Caco-2 (cell line): ENCODE measurements at regions not wholly inside any gene's neighbourhood (a gene's known extent, or its start where the extent isn't known, plus 50 kb on each side); places are given as distances from the start of the nearest gene placed in this dataset.

Experiments
- BruUV-seq: library from RNA; stranded (reverse); fragments of 400-500 nt; replicated peaks from 2 replicates; lab custom pipeline; 2021; lab: Mats Ljungman, UMichigan
- CTCF ChIA-PET: fragments of 300-600 bp; sonication (Branson Sonifier 250); formaldehyde crosslinking; loops from one replicate; lab custom pipeline; 2022; ENCODE audit warnings: antibody characterized with exemption; lab: Charles Lee
- POLR2A ChIA-PET: fragments of 300-600 bp; sonication (Branson Sonifier 250); formaldehyde crosslinking; loops from one replicate; lab custom pipeline; 2022; ENCODE audit warnings: antibody characterized with exemption; lab: Charles Lee
- DNase-seq, 2 experiments: peaks; one replicate each; pipeline versions ENCODE4 v3.0.0 to v3.0.0-alpha.2; 2020 to 2022
- H3K27me3 ChIP-seq: replicated peaks from 2 replicates; pipeline ENCODE4 v1.6.0; 2011; ENCODE audit warnings: low read length; ENCODE audit not compliant: control insufficient read depth, insufficient read depth
- H3K36me3 ChIP-seq: 2 replicates; pipeline ENCODE4 v1.5.1; 2011; ENCODE audit warnings: low read length; ENCODE audit not compliant: control insufficient read depth, insufficient read depth
- H3K4me1 ChIP-seq: fragments of 250-450 bp; sonication (Bioruptor Pico); 2 replicates; pipeline ENCODE4 v1.5.1; 2020; ENCODE audit warnings: mild to moderate bottlenecking
- H3K4me3 ChIP-seq: 2 replicates; pipeline ENCODE4 v1.5.1; 2011; ENCODE audit warnings: low read depth, mild to moderate bottlenecking, control low read depth, low read length
- H3K9me3 ChIP-seq: fragments of 250-450 bp; sonication (Bioruptor Pico); 2 replicates; pipeline ENCODE4 v1.5.1; 2020; ENCODE audit warnings: mild to moderate bottlenecking, moderate library complexity
- H3K27ac Mint-ChIP-seq: one replicate; pipeline ENCODE4 v1.8.0; 2022; ENCODE audit warnings: mixed read lengths; ENCODE audit not compliant: unreplicated experiment
- H3K27me3 Mint-ChIP-seq: one replicate; pipeline ENCODE4 v1.8.0; 2022; ENCODE audit warnings: mixed read lengths; ENCODE audit not compliant: insufficient read depth, unreplicated experiment
- H3K36me3 Mint-ChIP-seq: one replicate; pipeline ENCODE4 v1.8.0; 2022; ENCODE audit warnings: mild to moderate bottlenecking, mixed read lengths; ENCODE audit not compliant: insufficient read depth, unreplicated experiment
- H3K4me1 Mint-ChIP-seq: one replicate; pipeline ENCODE4 v1.8.0; 2022; ENCODE audit warnings: low read depth, mixed read lengths; ENCODE audit not compliant: unreplicated experiment
- H3K4me3 Mint-ChIP-seq: one replicate; pipeline ENCODE4 v1.8.0; 2022; ENCODE audit warnings: mild to moderate bottlenecking, moderate library complexity, mixed read lengths; ENCODE audit not compliant: unreplicated experiment
- H3K9me3 Mint-ChIP-seq: one replicate; pipeline ENCODE4 v1.8.0; 2022; ENCODE audit warnings: mixed read lengths; ENCODE audit not compliant: unreplicated experiment
- intact Hi-C: fragments of 100-400 bp; cut with micrococcal nuclease; formaldehyde crosslinking; loops from one replicate; pipeline ENCODE4 v1.10.0; 2022; ENCODE audit not compliant: unreplicated experiment
- TF ChIP-seq, protein P1 (sequence below), 2 experiments: fragments of 200-600 bp in 1 of 2; IDR thresholded peaks; 1 replicate in 1 of 2; 2 replicates in 1 of 2; pipeline versions ENCODE4 v1.5.1 to v1.8.0; 2011 to 2022; ENCODE audit warnings: antibody characterized with exemption in 1 of 2, control low read depth in 1 of 2, inconsistent platforms in 1 of 2, low read depth in 1 of 2, low read length in 1 of 2, mild to moderate bottlenecking in 1 of 2, moderate library complexity in 1 of 2; ENCODE audit not compliant: insufficient read depth in 1 of 2, severe bottlenecking in 1 of 2, unreplicated experiment in 1 of 2

DNA sequence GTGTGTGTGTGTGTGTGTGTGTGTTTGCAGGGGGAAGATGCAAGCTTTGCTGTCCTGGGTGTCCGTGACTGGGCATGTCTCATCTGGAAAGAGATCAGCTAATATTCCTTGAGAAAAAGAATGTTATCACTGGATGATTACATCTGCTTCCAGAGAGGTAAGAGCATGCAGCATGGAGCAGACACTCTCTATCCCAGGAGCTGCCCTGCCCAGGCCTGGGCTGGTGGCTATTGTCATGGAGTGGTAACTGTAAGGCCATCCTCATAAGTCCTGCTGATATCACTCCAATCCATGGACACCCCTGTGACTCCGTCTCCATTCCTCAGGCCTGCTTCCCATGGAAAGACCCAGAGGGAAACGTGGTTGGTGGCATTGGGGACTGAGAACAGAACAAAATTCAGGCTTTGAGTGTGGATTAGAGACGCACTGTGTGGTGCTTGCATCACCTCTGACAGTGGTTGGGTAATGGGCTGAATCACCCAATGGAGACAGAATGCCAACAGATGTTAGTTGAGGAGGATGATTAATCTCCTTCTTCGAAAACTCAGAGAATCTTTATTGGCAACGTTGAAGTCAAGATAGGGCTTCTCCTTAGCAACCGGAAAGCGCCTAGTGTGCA, 52.0 kb upstream of the KCNIP1 start:
- Mint-ChIP-seq H3K4me3 (no peak overlapping the region), H3K9me3 (peaks cover 12% of the 10 kb centered on the region), H3K36me3 (no peaks in the 10 kb centered on the region), H3K27ac (no peak overlapping the region), H3K4me1 (no peaks in the 10 kb centered on the region), H3K27me3 (no peaks in the 10 kb centered on the region)
- H3K4me1 ChIP-seq, result no peaks in the 10 kb centered on the region
- BruUV-seq, result no TSS peak
- no peaks in the 10 kb centered on the region for H3K27me3 ChIP-seq
- no peaks in the 10 kb centered on the region for H3K36me3 ChIP-seq
- DNase-seq, result no peak
- ChIA-PET CTCF (no interaction called here), POLR2A (no interaction called here)
- TF ChIP-seq, protein P1, sequence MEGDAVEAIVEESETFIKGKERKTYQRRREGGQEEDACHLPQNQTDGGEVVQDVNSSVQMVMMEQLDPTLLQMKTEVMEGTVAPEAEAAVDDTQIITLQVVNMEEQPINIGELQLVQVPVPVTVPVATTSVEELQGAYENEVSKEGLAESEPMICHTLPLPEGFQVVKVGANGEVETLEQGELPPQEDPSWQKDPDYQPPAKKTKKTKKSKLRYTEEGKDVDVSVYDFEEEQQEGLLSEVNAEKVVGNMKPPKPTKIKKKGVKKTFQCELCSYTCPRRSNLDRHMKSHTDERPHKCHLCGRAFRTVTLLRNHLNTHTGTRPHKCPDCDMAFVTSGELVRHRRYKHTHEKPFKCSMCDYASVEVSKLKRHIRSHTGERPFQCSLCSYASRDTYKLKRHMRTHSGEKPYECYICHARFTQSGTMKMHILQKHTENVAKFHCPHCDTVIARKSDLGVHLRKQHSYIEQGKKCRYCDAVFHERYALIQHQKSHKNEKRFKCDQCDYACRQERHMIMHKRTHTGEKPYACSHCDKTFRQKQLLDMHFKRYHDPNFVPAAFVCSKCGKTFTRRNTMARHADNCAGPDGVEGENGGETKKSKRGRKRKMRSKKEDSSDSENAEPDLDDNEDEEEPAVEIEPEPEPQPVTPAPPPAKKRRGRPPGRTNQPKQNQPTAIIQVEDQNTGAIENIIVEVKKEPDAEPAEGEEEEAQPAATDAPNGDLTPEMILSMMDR (IDR thresholded peaks at IDR 0.05; ENCODE audit: insufficient read depth in 1 of 2, low read depth in 1 of 2, low read length in 1 of 2, severe bottlenecking in 1 of 2, unreplicated experiment in 1 of 2), result no peak
- intact Hi-C loops, result no loop called here
- no peak overlapping the region for H3K4me3 ChIP-seq
- H3K9me3 ChIP-seq, result no peaks in the 10 kb centered on the region

DNA sequence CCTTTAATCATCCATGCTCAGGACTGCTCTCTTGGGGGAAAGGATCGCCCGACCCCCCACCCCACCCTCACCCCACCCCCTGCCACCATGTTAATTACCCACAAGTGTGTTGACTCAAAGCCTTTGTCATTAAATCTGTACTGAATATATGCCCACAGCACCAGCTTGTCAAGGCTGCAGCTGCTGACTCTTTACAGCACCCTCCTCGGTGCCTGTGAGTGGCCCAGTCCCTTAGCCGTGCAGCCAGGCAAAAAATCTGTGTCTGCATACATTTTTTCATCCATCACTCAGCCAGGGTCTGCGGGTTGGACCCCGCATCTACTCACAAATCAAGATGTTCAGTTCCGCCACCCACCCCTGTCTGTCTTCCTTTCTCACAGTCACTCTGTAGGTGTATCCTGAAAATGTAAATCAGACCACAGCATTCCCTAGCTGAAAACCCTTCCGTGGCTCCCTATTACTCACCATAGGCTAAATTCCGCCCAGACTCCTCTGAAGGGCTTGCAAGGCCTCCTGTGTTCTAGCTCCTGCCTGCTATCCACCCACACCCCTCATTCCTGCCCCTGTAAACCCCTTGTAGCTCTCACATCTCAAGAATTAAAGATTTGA, 53.7 kb upstream of the KCNIP1 start:
- H3K36me3 ChIP-seq, result no peaks in the 10 kb centered on the region
- no peak for DNase-seq
- no peaks in the 10 kb centered on the region for H3K27me3 ChIP-seq
- Mint-ChIP-seq H3K4me3 (no peak overlapping the region), H3K9me3 (peaks cover 17% of the 10 kb centered on the region), H3K4me1 (no peaks in the 10 kb centered on the region), H3K27ac (no peak overlapping the region), H3K36me3 (no peaks in the 10 kb centered on the region), H3K27me3 (no peaks in the 10 kb centered on the region)
- no peaks in the 10 kb centered on the region for H3K4me1 ChIP-seq
- no peak overlapping the region for H3K4me3 ChIP-seq
- TF ChIP-seq, protein P1 (IDR thresholded peaks at IDR 0.05; ENCODE audit: insufficient read depth in 1 of 2, low read depth in 1 of 2, low read length in 1 of 2, severe bottlenecking in 1 of 2, unreplicated experiment in 1 of 2), result no peak
- intact Hi-C loops, result no loop called here
- no TSS peak for BruUV-seq
- POLR2A ChIA-PET, result no interaction called here
- CTCF ChIA-PET, result no interaction called here
- H3K9me3 ChIP-seq, result no peaks in the 10 kb centered on the region

GRCh38 chr5:170449232-170449631, 54.6 kb upstream of the KCNIP1 start:
- Mint-ChIP-seq H3K4me3 (no peak overlapping the region), H3K36me3 (no peaks in the 10 kb centered on the region), H3K27me3 (no peaks in the 10 kb centered on the region), H3K9me3 (peaks cover 17% of the 10 kb centered on the region), H3K4me1 (no peaks in the 10 kb centered on the region), H3K27ac (no peak overlapping the region)
- CTCF ChIA-PET, result no interaction called here
- Histone ChIP-seq H3K4me3 (no peak overlapping the region), H3K36me3 (no peaks in the 10 kb centered on the region), H3K4me1 (no peaks in the 10 kb centered on the region), H3K9me3 (no peaks in the 10 kb centered on the region), H3K27me3 (no peaks in the 10 kb centered on the region)
- POLR2A ChIA-PET, result no interaction called here
- intact Hi-C loops, result no loop called here
- TF ChIP-seq, protein P1 (IDR thresholded peaks at IDR 0.05; ENCODE audit: insufficient read depth in 1 of 2, low read depth in 1 of 2, low read length in 1 of 2, severe bottlenecking in 1 of 2, unreplicated experiment in 1 of 2), result no peak
- no TSS peak for BruUV-seq
- DNase-seq, result no peak
